Gastroesophageal sphincter (tissue), 4 donors: ENCODE measurements at regions not wholly inside any gene's neighbourhood (a gene's known extent, or its start where the extent isn't known, plus 50 kb on each side); places are given as distances from the start of the nearest gene placed in this dataset.
"Not testable (repeated sequence)": the region's sequence is repeated elsewhere in the genome, so short reads cannot be mapped to it uniquely, and the experiment has no call there.

ENCODE experiments used
- ATAC-seq: fragments of 150-250 bp; one replicate; pipeline ENCODE4 v1.9.1; 2016; ENCODE audit warnings: mild to moderate bottlenecking, moderate library complexity
- H3K27ac ChIP-seq, 4 donors: fragments of 200-600 bp; sonication (generic) in 3 of 4; 1 replicate in 3 of 4; 2 replicates in 1 of 4; pipeline ENCODE4 v1.5.1; 2016 to 2019
- H3K27me3 ChIP-seq: fragments of 200-600 bp; sonication (generic); one replicate; pipeline ENCODE4 v1.5.1; 2019
- H3K36me3 ChIP-seq, 2 donors: fragments of 200-600 bp; sonication (generic); one replicate each; pipeline ENCODE4 v1.5.1; 2019; ENCODE audit warnings: control low read depth in 1 of 2
- H3K4me1 ChIP-seq, 3 donors: fragments of 200-600 bp; sonication (generic); 1 replicate in 2 of 3; 2 replicates in 1 of 3; pipeline ENCODE4 v1.5.1; 2016 to 2019; ENCODE audit warnings: control low read depth in 2 of 3
- H3K4me3 ChIP-seq, 2 donors: fragments of 200-600 bp; sonication (generic); one replicate each; pipeline ENCODE4 v1.5.1; 2019; ENCODE audit warnings: mild to moderate bottlenecking in 1 of 2, moderate library complexity in 1 of 2
- H3K9me3 ChIP-seq, 3 donors: fragments of 200-600 bp; sonication (generic); one replicate each; pipeline ENCODE4 v1.5.1; 2017 to 2019; ENCODE audit warnings: control low read depth in 2 of 3
- EP300 ChIP-seq: sonication (generic); formaldehyde crosslinking; IDR thresholded peaks from one replicate; pipeline ENCODE4 v1.6.1; 2017; ENCODE audit warnings: antibody characterized with exemption, mild to moderate bottlenecking
- POLR2A ChIP-seq, 2 donors: fragments of 450-650 bp; IDR thresholded peaks; one replicate each; pipeline ENCODE4 v1.6.1; 2017; ENCODE audit warnings: antibody characterized with exemption in 2 of 2, mild to moderate bottlenecking in 2 of 2, moderate library complexity in 1 of 2
- POLR2AphosphoS5 ChIP-seq: sonication (generic); formaldehyde crosslinking; IDR thresholded peaks from one replicate; pipeline ENCODE4 v1.6.1; 2017; ENCODE audit warnings: antibody characterized with exemption
- WGBS, 2 donors: methylation state at CpG; one replicate each; pipeline ENCODE4 v1.1.5; 2018; ENCODE audit warnings: low coverage in 1 of 2; 5-methylcytosine and 5-hydroxymethylcytosine counted together
- TF ChIP-seq, protein P1 (sequence below), 4 experiments: fragments of 200-600 bp in 2 of 4; fragments of 450-650 bp in 2 of 4; sonication (generic) in 1 of 4; IDR thresholded peaks; one replicate each; pipeline ENCODE4 v1.5.1; 2017 to 2019; ENCODE audit warnings: antibody characterized with exemption in 4 of 4, mild to moderate bottlenecking in 2 of 4, moderate library complexity in 2 of 4

DNA sequence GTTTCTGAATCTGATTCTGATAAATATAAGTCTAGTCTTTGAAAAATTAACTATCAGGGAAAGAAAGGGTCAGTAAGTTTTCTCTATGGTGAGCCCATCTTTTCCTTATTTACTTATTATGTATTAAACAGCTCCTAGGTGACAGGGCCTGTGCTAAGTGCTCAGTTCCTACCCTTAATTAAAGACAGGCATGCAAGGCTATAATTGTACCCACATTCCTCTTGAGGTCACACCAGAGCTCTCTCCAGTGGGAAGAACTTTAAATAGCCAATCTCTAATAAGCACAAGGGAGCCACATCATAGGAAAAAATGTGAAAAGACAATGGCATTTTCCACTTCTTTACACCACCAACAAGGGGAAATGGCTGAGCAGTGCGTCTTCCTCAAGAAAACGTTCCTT is 421.8 kb upstream of the SLC35B3 start:
- Histone ChIP-seq H3K4me3 (no peak overlapping the region), H3K36me3 (no peaks in the 10 kb centered on the region), H3K4me1 (no peaks in the 10 kb centered on the region), H3K27ac (no peak overlapping the region), H3K27me3 (no peaks in the 10 kb centered on the region), H3K9me3 (no peaks in the 10 kb centered on the region)
- WGBS, 2 donors: 63 to 80% methylated on average over 2 of the region's 2 CpGs
- TF ChIP-seq POLR2A (IDR thresholded peaks at IDR 0.05): no peak
- TF ChIP-seq, protein P1, sequence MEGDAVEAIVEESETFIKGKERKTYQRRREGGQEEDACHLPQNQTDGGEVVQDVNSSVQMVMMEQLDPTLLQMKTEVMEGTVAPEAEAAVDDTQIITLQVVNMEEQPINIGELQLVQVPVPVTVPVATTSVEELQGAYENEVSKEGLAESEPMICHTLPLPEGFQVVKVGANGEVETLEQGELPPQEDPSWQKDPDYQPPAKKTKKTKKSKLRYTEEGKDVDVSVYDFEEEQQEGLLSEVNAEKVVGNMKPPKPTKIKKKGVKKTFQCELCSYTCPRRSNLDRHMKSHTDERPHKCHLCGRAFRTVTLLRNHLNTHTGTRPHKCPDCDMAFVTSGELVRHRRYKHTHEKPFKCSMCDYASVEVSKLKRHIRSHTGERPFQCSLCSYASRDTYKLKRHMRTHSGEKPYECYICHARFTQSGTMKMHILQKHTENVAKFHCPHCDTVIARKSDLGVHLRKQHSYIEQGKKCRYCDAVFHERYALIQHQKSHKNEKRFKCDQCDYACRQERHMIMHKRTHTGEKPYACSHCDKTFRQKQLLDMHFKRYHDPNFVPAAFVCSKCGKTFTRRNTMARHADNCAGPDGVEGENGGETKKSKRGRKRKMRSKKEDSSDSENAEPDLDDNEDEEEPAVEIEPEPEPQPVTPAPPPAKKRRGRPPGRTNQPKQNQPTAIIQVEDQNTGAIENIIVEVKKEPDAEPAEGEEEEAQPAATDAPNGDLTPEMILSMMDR (IDR thresholded peaks at IDR 0.05): no peak
- no peak for TF ChIP-seq POLR2AphosphoS5
- no peak for TF ChIP-seq EP300
- ATAC-seq: no peak

DNA sequence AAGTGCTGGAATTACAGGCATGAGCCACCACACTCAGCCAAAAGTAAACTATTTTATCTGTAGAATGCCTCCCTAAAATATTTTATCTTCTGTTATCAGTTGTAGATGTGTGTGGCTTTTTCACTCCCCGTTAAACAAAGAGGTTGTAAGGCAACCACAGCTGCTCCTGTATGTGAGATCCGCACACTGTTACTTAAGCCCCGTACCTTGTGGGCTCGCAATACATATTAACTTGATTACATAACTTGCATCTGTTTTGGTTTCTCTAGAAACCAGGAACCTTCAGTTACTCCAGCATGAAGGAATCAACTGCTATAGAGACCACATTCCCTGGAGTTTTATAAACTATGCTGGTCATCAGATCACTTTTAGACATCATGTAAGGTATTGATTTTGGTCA is 420.1 kb upstream of the SLC35B3 start:
- H3K4me1 ChIP-seq: no peaks in the 10 kb centered on the region
- H3K27ac ChIP-seq: no peak overlapping the region
- 77 to 82% methylated on average over 4 of the region's 4 CpGs for WGBS, 2 donors

DNA sequence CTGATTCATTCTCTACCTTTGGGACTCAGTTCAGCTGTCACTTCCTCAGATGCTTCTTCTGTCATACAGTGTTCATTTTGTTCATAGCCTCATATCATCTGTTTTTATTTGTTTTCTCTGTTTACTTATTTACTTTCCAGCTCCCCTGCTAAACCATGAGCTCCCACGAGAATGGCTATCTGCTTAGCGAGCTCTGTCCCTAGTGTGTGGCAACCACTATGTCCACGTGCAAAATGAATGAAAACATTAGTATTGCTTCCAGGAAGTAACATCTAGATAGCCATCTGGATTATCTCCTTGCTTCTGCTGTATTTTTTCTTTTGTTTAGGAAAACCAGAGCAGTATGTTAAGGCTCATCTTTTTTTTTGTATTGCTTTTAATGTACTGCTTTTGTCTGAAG is 417.0 kb upstream of the SLC35B3 start:
- H3K4me3 ChIP-seq: no peak overlapping the region
- no peak for TF ChIP-seq EP300
- TF ChIP-seq POLR2AphosphoS5: no peak
- TF ChIP-seq POLR2A (IDR thresholded peaks at IDR 0.05): no peak
- TF ChIP-seq, protein P1 (IDR thresholded peaks at IDR 0.05): no peak
- no peak for ATAC-seq
- no peaks in the 10 kb centered on the region for H3K27me3 ChIP-seq
- H3K36me3 ChIP-seq: no peaks in the 10 kb centered on the region
- no peaks in the 10 kb centered on the region for H3K9me3 ChIP-seq
- H3K4me1 ChIP-seq: no peaks in the 10 kb centered on the region
- H3K27ac ChIP-seq: no peak overlapping the region
- 25 to 50% methylated on average over 2 to 3 of the region's 3 CpGs for WGBS, 2 donors

More for the DNA sequence above, 420.1 kb upstream of the SLC35B3 start:
- Histone ChIP-seq H3K27me3 (no peaks in the 10 kb centered on the region), H3K9me3 (no peaks in the 10 kb centered on the region), H3K4me3 (no peak overlapping the region), H3K36me3 (no peaks in the 10 kb centered on the region)
- no peak for ATAC-seq
- TF ChIP-seq EP300 (no peak), POLR2AphosphoS5 (no peak), POLR2A (IDR thresholded peaks at IDR 0.05) (no peak)
- TF ChIP-seq, protein P1 (IDR thresholded peaks at IDR 0.05): no peak

DNA sequence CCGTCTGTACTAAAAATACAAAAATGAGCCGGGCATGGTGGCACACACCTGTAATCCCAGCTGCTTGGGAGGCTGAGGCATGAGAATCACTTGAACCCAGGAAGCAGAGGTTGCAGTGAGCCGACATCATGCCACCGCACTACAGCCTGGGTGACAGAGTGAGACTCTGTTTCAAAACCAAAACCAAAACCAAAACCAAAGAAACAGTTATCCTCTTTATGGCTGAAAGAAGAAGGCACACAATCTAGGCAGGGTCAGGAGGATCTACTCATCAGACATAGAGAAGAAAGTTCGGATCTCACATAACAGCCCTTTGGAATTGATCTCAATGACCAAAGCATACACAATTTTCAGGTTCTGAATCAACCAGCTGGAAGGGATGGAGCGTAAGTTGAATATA is 411.3 kb upstream of the SLC35B3 start:
- H3K36me3 ChIP-seq, H3K27ac ChIP-seq, H3K4me1 ChIP-seq, ATAC-seq, H3K27me3 ChIP-seq, H3K4me3 ChIP-seq, H3K9me3 ChIP-seq: not testable (repeated sequence)
- 82 to 87% methylated on average over 6 of the region's 6 CpGs for WGBS, 2 donors

DNA sequence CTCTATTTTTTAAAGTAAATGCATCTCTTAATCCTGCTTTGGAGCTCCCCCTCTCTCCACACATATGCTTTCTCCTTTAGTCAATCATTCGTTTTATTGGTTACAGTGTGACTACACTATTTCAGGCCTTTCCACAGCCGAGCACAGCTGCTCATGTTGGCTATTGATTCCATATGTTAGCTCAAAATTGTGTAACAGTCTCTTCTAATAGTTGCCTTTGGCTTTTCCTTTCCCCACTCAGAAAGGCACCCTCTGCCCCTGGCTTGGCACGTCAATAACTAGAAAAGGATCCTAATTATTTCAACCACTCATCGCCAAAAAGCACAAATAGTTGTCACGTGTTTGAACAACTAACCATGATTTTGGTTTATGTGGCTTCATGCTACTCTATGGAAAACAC is 410.3 kb upstream of the SLC35B3 start:
- H3K27me3 ChIP-seq: no peaks in the 10 kb centered on the region
- no peak for ATAC-seq
- H3K9me3 ChIP-seq: no peaks in the 10 kb centered on the region
- no peak overlapping the region for H3K4me3 ChIP-seq
- TF ChIP-seq POLR2A (IDR thresholded peaks at IDR 0.05) (no peak), EP300 (no peak), POLR2AphosphoS5 (no peak)
- TF ChIP-seq, protein P1 (IDR thresholded peaks at IDR 0.05): no peak
- H3K27ac ChIP-seq: no peak overlapping the region
- H3K36me3 ChIP-seq: no peaks in the 10 kb centered on the region
- no peaks in the 10 kb centered on the region for H3K4me1 ChIP-seq
- WGBS, 2 donors: 69 to 72% methylated on average over 5 of the region's 5 CpGs

DNA sequence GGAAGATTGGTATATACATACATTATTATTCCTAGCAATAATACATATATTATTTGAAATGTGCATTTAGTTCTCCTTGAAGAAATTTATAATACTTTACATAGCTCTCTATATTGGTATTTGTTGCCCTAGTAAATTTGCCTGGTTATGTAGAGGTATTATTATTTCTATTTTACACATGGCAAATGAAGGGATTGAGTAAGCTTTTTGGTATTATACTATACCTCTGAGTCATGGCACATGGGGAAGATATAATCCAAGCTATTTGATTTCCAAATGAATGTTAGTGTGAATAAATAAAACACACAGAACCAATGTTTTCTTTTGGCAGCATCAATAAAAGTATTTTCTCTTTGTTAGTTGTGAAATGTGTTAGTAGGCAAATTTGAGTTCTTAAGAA is 409.6 kb upstream of the SLC35B3 start:
- Histone ChIP-seq H3K27ac (no peak overlapping the region), H3K4me3 (no peak overlapping the region), H3K36me3 (no peaks in the 10 kb centered on the region), H3K4me1 (no peaks in the 10 kb centered on the region), H3K27me3 (no peaks in the 10 kb centered on the region), H3K9me3 (no peaks in the 10 kb centered on the region)
- TF ChIP-seq EP300: no peak
- TF ChIP-seq POLR2AphosphoS5: no peak
- TF ChIP-seq, protein P1 (IDR thresholded peaks at IDR 0.05): no peak
- no peak for TF ChIP-seq POLR2A (IDR thresholded peaks at IDR 0.05)
- ATAC-seq: no peak
